H1 (cell line): ENCODE measurements at regions not wholly inside any gene's neighbourhood (a gene's known extent, or its start where the extent isn't known, plus 50 kb on each side); places are given as distances from the start of the nearest gene placed in this dataset.

Experiments
- NANOG ChIP-seq: IDR thresholded peaks from 2 replicates; pipeline ENCODE4 v1.6.1; 2011; ENCODE audit warnings: low read length, low read depth, mild to moderate bottlenecking, inconsistent platforms; ENCODE audit not compliant: insufficient read depth, poor library complexity, severe bottlenecking
- SIRT6 ChIP-seq: IDR thresholded peaks from one replicate; pipeline ENCODE4 v1.7.1; 2012; ENCODE audit warnings: low read length, inconsistent platforms
- TAF1 ChIP-seq: IDR thresholded peaks from 2 replicates; pipeline ENCODE4 v1.6.1; 2011; ENCODE audit warnings: mild to moderate bottlenecking, low read depth, low read length
- ZNF274 ChIP-seq: IDR thresholded peaks from 2 replicates; pipeline ENCODE4 v1.7.0; 2012; ENCODE audit warnings: low read length, borderline replicate concordance; ENCODE audit errors: extremely low read depth

DNA sequence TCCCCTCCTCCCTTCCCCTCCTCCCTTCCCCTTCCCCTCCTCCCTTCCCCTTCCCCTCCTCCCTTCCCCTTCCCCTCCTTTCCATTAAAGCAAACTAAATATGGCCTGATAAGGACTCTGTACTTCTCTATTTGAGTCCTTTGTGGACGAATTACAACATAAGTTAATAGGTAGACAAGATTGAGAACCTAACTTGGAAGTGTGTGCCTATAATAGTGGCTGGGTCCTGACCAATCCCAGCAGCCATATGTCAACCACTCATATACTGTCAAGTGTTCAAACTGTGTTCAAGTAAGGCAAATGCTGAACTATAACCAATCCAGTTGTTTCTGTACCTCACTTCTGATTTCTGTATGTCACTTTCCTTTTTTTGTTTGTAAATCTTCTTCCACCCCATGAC, 97.1 kb upstream of the RBMS1 start (continued):
- no peak for TF ChIP-seq NANOG
- TF ChIP-seq SIRT6, result no peak
- no peak for TF ChIP-seq TAF1
- TF ChIP-seq ZNF274, result no peak
